Breast epithelium (tissue), 3 donors: ENCODE measurements at regions not wholly inside any gene's neighbourhood (a gene's known extent, or its start where the extent isn't known, plus 50 kb on each side); places are given as distances from the start of the nearest gene placed in this dataset.

Experiments
- POLR2A ChIP-seq: fragments of 450-650 bp; IDR thresholded peaks from one replicate; pipeline ENCODE4 v1.6.1; 2016; ENCODE audit warnings: antibody characterized with exemption, mild to moderate bottlenecking, moderate library complexity
- TF ChIP-seq, protein P1 (sequence below), 3 donors: fragments of 450-650 bp; IDR thresholded peaks; one replicate each; pipeline ENCODE4 v1.5.1; 2016 to 2017; ENCODE audit warnings: antibody characterized with exemption in 3 of 3, mild to moderate bottlenecking in 3 of 3, moderate library complexity in 3 of 3

DNA sequence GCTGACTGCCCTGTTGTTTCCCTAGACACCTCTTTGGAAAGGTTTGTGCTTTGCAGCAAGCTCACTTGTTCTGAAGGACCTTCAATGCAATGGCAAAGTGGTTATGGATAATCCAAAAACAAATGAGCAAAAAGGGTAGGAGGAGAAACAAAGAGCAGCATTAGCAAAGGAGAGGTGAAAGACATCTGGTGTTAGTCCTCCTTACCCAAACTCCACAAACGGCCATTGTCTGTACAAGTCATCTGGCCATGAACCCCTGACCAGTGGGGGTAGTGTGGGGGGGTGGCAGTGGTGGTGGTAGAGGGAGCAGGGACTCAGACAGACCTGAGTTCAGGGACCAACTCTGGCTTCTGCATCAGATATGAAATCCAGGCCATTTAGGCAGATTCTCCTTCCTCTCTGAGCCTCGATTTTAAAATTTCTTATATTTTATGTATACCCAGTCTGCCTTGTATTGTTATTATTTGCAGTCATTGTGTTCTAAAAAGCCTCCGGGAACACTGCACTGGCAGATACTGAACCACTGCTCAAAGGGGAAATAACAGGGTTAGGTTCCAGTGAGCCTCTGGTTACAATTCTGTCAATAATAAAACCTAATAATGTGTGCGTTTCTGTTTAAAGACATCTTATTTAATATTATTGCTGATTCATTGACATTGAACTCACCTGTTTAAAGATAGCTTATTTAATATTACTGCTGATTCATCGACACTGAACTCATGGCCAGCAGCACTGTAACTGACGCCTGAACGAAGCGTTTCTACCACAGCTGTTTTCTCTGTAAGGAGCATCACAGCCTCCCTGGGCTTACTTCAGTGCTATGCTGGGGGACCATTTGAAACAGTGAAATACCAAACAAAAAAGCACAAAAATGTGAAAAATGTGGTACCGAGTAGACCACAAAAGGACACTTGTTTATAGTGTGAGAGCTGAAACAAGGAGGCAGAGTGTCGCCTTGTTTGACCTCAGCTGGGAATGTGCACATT, 156.0 kb downstream of the SEC61B start:
- TF ChIP-seq POLR2A, result no peak
- TF ChIP-seq, protein P1, sequence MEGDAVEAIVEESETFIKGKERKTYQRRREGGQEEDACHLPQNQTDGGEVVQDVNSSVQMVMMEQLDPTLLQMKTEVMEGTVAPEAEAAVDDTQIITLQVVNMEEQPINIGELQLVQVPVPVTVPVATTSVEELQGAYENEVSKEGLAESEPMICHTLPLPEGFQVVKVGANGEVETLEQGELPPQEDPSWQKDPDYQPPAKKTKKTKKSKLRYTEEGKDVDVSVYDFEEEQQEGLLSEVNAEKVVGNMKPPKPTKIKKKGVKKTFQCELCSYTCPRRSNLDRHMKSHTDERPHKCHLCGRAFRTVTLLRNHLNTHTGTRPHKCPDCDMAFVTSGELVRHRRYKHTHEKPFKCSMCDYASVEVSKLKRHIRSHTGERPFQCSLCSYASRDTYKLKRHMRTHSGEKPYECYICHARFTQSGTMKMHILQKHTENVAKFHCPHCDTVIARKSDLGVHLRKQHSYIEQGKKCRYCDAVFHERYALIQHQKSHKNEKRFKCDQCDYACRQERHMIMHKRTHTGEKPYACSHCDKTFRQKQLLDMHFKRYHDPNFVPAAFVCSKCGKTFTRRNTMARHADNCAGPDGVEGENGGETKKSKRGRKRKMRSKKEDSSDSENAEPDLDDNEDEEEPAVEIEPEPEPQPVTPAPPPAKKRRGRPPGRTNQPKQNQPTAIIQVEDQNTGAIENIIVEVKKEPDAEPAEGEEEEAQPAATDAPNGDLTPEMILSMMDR (IDR thresholded peaks at IDR 0.05), result no peak
